ENCODE measurements at regions not wholly inside any gene's neighbourhood (a gene's known extent, or its start where the extent isn't known, plus 50 kb on each side); places are given as distances from the start of the nearest gene placed in this dataset.

DNA sequence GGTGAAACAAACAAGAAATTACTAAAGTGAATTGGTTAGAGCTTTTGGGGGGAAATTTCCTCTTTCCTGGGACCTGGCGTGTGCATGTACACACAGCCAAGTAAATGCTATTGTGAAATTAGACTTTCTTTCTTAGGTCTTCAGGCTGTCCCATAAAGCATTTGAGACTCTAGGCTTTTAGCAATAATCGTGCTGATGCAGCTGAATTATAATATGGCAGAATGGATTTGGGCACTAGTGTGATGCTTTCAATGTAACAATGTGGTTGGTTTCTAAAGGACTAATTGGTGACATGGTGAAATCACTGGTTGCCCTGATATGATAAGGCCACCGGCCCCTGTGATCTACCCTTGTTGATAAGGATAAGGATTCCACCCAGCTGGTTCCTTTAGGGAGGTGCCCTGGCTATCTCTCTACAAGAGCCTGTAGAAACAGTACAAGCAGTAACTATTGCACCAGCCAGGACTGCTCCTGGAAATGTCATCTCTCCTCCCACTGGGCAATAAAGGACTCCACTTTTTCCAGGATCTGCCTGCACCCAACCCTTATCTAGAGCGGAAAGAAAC lies 164.1 kb downstream of the TFAP2A start:
- whole genome bisulfite sequencing, result 63% methylated on average over 4 of the region's 4 CpGs
- Histone ChIP-seq H3K9ac (ENCODE audit: low read depth in 1 of 2, low read length in 2 of 2) (no peak overlapping the region), H3K9me3 (ENCODE audit: control insufficient read depth in 4 of 4, low read length in 3 of 4) (no peaks in the 10 kb centered on the region), H3K36me3 (ENCODE audit: control insufficient read depth in 4 of 4, insufficient read depth in 3 of 4, low read depth in 1 of 4, low read length in 3 of 4) (no peaks in the 10 kb centered on the region), H3K27me3 (ENCODE audit: control insufficient read depth in 4 of 4, insufficient read depth in 4 of 4, low read length in 3 of 4) (no peaks in the 10 kb centered on the region), H3K4me3 (ENCODE audit: low read depth in 1 of 3, low read length in 3 of 3) (no peak overlapping the region), H3K4me1 (ENCODE audit: control insufficient read depth in 4 of 4, insufficient read depth in 4 of 4, low read length in 3 of 4) (no peaks in the 10 kb centered on the region), H3K27ac (ENCODE audit: low read depth in 1 of 2, low read length in 2 of 2) (no peak overlapping the region)
- no peak for DNase-seq (ENCODE audit: low spot score)
- TF ChIP-seq GABPA (IDR thresholded peaks at IDR 0.05 in 1 of 2, conservative IDR thresholded peaks at IDR 0.05 in 1 of 2) (no peak), RXRA (IDR thresholded peaks at IDR 0.05) (no peak), TAF1 (conservative IDR thresholded peaks at IDR 0.05) (no peak), HNF4G (IDR thresholded peaks at IDR 0.05) (no peak), SP1 (IDR thresholded peaks at IDR 0.05) (no peak), MAX (IDR thresholded peaks at IDR 0.05) (no peak), FOXA2 (IDR thresholded peaks at IDR 0.05) (no peak), ZBTB33 (IDR thresholded peaks at IDR 0.05) (no peak), NR2F2 (IDR thresholded peaks at IDR 0.05) (no peak), RAD21 (IDR thresholded peaks at IDR 0.05) (no peak), YY1 (IDR thresholded peaks at IDR 0.05) (no peak), HNF4A (conservative IDR thresholded peaks at IDR 0.05) (no peak), EGR1 (IDR thresholded peaks at IDR 0.05; ENCODE audit: low read depth in 2 of 2) (no peak), CTCF (IDR thresholded peaks at IDR 0.05; ENCODE audit: low read depth, low read length, missing input control) (no peak)
- TF ChIP-seq, protein P1, sequence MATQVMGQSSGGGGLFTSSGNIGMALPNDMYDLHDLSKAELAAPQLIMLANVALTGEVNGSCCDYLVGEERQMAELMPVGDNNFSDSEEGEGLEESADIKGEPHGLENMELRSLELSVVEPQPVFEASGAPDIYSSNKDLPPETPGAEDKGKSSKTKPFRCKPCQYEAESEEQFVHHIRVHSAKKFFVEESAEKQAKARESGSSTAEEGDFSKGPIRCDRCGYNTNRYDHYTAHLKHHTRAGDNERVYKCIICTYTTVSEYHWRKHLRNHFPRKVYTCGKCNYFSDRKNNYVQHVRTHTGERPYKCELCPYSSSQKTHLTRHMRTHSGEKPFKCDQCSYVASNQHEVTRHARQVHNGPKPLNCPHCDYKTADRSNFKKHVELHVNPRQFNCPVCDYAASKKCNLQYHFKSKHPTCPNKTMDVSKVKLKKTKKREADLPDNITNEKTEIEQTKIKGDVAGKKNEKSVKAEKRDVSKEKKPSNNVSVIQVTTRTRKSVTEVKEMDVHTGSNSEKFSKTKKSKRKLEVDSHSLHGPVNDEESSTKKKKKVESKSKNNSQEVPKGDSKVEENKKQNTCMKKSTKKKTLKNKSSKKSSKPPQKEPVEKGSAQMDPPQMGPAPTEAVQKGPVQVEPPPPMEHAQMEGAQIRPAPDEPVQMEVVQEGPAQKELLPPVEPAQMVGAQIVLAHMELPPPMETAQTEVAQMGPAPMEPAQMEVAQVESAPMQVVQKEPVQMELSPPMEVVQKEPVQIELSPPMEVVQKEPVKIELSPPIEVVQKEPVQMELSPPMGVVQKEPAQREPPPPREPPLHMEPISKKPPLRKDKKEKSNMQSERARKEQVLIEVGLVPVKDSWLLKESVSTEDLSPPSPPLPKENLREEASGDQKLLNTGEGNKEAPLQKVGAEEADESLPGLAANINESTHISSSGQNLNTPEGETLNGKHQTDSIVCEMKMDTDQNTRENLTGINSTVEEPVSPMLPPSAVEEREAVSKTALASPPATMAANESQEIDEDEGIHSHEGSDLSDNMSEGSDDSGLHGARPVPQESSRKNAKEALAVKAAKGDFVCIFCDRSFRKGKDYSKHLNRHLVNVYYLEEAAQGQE (IDR thresholded peaks at IDR 0.05), result no peak
- TF ChIP-seq, protein P2, sequence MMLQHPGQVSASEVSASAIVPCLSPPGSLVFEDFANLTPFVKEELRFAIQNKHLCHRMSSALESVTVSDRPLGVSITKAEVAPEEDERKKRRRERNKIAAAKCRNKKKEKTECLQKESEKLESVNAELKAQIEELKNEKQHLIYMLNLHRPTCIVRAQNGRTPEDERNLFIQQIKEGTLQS (IDR thresholded peaks at IDR 0.05), result no peak

Data from liver (tissue), 8 donors.